Erythroblast (primary cell): ENCODE measurements at regions not wholly inside any gene's neighbourhood (a gene's known extent, or its start where the extent isn't known, plus 50 kb on each side); places are given as distances from the start of the nearest gene placed in this dataset.

ENCODE experiments used
- GATA1 ChIP-seq: IDR thresholded peaks from 2 replicates; pipeline ENCODE4 v1.6.1; 2011; ENCODE audit warnings: low read depth, mild to moderate bottlenecking, control low read depth, low read length, moderate library complexity
- POLR2A ChIP-seq: IDR thresholded peaks from 2 replicates; pipeline ENCODE4 v1.6.1; 2011; ENCODE audit warnings: mild to moderate bottlenecking, low read length

- no peak for TF ChIP-seq POLR2A
- no peak for TF ChIP-seq GATA1
These were observed 569.9 kb downstream of the EPHA4 start for GRCh38 chr2:221002101-221002685.
